HG03064 (cell line): ENCODE measurements at regions not wholly inside any gene's neighbourhood (a gene's known extent, or its start where the extent isn't known, plus 50 kb on each side); places are given as distances from the start of the nearest gene placed in this dataset.
"Not testable (repeated sequence)": the region's sequence is repeated elsewhere in the genome, so short reads cannot be mapped to it uniquely, and the experiment has no call there.

Source experiments
- ATAC-seq: cut with Tn5 transposase; IDR thresholded peaks from one replicate; pipeline ENCODE4 v1.9.1; 2021; ENCODE audit warnings: low read depth; ENCODE audit not compliant: unreplicated experiment

DNA sequence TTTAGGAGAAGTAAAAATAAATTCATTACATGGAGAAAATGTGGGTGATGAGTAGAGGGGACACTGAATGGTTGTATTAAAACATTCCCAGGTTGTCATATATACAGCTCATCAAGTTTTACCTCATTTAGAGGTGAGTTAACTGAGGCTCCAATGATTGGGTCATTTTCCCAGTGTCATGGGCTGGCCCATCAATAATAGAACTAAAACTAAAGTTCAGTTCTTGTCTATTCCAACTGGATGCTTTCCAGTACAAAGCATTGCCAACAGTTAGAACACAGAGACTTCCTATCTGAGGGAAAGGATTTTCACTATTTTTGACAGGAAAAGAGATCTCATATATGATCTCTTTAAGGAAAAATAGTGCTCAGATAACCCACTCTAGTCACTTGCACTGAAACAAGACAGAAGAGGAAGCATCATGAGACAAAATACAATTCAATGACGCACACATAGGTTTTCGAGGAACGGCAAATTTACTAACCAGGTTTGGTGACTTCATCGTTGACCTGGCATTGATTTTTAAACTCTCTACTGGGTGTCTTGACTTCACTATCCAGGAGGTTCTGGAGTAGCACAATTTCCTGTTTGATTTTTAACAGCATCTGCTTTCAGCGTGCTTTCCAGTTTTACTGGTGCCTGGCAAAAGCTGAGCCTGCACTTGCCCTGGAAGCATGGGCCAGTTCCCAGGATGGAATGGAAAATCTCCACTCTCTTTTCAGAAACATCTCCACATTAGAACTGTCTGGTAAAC is 195.5 kb upstream of the FBXL4 start:
- ATAC-seq = no peak

- not testable (repeated sequence) for ATAC-seq
These were observed 194.2 kb upstream of the FBXL4 start for GRCh38 chr6:99141906-99142305.

DNA sequence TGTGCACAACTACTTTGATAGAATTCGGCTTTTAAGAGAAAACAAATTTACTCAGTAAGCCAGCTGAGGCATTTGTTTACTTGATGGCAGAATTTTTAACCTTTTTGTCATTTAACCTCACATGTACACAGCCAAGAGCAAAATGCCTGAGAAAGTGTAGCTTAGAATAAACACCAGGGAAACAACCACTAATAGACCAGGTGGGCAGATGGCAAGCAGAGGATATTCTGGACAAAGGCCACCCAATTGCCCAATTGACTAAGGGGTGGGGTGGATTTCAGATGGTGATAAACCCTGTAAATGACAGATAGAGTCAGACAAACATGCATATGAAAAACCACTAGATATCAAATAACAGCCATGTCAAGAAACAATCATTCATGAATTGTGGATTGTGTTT is 190.7 kb upstream of the FBXL4 start:
- no peak for ATAC-seq

- no peak for ATAC-seq
These were observed 189.6 kb upstream of the FBXL4 start for GRCh38 chr6:99137314-99137713.

- no peak for ATAC-seq
These were observed 188.7 kb upstream of the FBXL4 start for GRCh38 chr6:99136488-99136887.

DNA sequence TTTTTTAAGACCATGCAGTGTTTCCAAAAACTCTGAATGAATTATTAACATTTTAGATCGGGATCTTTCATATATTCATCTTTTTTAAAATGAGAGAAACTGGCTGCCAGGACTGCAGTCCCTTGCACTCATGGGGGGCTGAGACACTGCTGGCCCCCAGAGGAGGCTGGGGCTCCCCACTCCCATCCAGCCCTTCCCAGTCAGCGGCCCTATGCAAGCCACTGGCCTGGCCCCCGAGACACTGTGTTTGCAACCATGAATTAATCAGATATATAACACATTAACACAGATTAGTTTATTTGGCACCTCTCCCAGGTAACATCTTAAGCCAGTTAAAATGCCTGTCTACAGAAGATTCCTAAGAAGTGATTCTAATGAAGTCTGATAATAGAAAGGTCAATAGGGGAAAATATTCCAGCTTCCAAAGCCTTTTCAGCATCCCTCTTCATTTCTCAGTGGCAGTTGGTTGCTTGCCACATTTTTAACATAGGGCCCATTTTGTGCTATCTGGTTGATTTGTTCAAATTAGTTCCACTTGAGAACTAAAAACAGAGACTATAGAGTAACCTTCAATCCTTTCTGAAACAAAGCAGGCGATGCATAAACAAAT is 184.4 kb upstream of the FBXL4 start:
- no peak for ATAC-seq

- no peak for ATAC-seq
These were observed 183.4 kb upstream of the FBXL4 start for GRCh38 chr6:99130897-99131873.

DNA sequence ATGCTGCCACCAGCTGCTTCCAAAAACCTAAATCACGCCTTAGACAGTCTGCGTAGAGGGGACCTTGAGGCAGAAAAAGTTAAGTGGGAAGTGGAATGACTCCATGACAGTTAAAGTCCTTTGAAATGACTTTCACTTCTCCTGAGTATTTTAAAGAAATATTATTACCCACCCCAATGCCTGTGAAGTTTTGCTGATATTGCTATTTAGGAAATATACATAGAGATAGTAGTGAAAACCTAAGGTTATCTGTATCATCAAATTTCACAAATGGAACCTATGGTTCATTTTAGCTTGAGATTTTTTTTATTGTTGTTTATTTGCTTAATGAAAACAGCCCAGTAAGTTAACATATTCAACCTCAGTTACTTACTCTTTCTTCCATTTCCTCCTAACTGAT is 182.1 kb upstream of the FBXL4 start:
- no peak for ATAC-seq

- ATAC-seq = no peak
These were observed 174.0 kb upstream of the FBXL4 start for GRCh38 chr6:99121748-99122147.

- ATAC-seq = no peak
These were observed 172.9 kb upstream of the FBXL4 start for GRCh38 chr6:99120641-99121040.

- ATAC-seq = no peak
These were observed 171.6 kb upstream of the FBXL4 start for GRCh38 chr6:99119109-99120031.

DNA sequence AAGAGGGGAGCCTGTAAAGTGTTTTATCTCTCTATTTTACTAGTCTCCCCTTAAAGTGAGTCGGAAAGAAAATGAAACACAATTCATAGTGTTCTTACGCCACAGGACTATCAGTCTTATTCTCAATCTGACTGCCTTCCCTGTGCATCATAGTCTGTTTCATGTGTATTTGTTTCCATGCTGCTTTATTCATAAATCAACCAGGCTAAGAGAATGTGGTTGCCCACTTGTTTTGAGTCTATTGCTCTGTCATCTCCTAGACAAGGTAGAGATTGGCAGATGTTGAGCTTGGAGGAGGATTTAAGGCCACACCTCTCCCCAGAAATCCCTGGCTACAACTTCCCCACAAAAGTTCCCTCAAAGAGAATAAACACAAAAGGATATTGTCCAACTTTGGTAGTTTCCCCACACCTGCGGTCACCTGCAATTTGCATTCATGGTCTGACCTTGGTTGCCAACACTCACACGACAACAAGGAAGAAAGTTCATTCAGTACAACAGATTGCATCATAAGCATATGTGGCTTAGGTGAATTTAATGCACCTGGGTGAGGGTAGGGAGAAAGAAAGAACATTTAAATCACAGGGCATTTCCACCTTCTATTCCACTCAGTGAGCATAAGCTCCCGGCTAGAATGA is 167.1 kb upstream of the FBXL4 start:
- ATAC-seq = no peak

- ATAC-seq = no peak
These were observed 163.8 kb upstream of the FBXL4 start for GRCh38 chr6:99111590-99111989.

- ATAC-seq = no peak
These were observed 162.3 kb upstream of the FBXL4 start for GRCh38 chr6:99110029-99110428.

GRCh38 chr6:99104218-99104617 is 156.5 kb upstream of the FBXL4 start:
- no peak for ATAC-seq

DNA sequence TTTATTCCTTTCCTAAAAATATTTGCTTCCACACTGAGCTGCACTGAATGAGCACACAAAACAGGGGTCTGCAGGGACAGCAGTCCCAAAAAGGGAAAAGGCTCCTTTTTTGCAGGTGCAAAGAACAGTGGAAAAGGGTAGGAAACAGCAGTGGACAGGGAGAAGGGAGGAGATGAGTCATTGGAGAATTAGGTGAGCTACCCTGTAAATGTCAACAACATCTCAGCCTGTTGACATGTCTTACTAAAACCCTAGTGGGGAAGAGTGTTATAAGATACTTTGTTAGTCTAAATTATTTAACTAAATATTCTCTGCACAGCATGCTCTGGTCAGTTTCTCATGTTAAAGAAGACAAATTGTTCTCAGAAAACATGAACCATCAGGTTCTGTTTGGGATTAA is 151.5 kb upstream of the FBXL4 start:
- ATAC-seq = no peak

GRCh38 chr6:99096170-99096569 is 148.4 kb upstream of the FBXL4 start:
- ATAC-seq = no peak

DNA sequence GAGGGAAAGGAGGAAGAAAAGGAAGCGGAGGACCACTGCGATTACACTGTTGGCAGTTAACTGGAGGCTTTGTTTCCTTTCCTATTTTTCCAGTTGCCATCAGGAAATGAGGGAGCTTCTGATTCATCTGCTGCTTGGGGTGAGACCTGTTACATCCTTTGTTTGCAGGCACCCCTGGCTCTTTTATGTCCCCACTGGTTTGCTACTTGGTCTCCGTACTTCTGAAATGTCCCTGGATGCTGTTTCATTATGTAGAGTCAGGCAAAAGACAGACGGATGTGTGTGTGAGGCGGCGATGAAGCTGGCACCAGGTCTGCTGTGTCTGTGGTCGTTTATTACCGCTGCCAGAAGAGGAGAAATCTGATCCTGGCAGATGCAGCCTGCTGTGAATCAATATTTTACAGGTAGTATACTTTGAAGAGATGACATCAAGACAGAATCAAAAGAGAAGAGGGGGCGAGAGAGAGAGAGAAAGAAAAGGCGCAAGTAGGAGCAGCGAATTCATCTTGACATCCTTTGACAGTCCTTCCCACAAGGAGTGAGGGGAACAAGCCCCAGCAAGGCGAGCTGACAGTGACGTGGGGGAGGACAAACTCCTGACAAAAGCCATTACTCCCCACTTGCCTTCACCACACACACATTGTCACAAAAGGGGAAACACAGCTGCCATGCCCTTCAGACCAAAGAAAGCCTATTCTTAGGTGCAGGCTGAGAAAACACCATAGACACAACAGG is 145.9 kb upstream of the FBXL4 start:
- ATAC-seq = no peak

GRCh38 chr6:99092461-99092860 is 144.7 kb upstream of the FBXL4 start:
- no peak for ATAC-seq
